K562 (cell line): ENCODE measurements at regions not wholly inside any gene's neighbourhood (a gene's known extent, or its start where the extent isn't known, plus 50 kb on each side); places are given as distances from the start of the nearest gene placed in this dataset.

Experiments used
- ATF7 ChIP-seq: fragments of 450-650 bp; IDR thresholded peaks from 2 replicates; pipeline ENCODE4 v1.7.1; 2014; ENCODE audit warnings: mild to moderate bottlenecking, moderate library complexity
- ID3 ChIP-seq, 2 experiments: fragments of 250-450 bp in 1 of 2; fragments of 450-650 bp in 1 of 2; sonication (Bioruptor Pico) in 1 of 2; IDR thresholded peaks; 2 replicates each; pipeline versions ENCODE4 v1.6.1 to v1.8.0; 2016 to 2021; ENCODE audit warnings: mild to moderate bottlenecking in 2 of 2, moderate library complexity in 2 of 2, missing compliant biosample characterization in 1 of 2, missing genetic modification characterization in 1 of 2
- IRF1 ChIP-seq: sonication (generic); formaldehyde crosslinking; IDR thresholded peaks from 2 replicates; pipeline ENCODE4 v1.8.0; 2022; ENCODE audit warnings: missing genetic modification reagents, mild to moderate bottlenecking, borderline replicate concordance
- KDM5B ChIP-seq: fragments of 200-600 bp; sonication (generic); IDR thresholded peaks from 2 replicates; pipeline ENCODE4 v1.6.1; 2012; ENCODE audit warnings: low read depth, mild to moderate bottlenecking, moderate library complexity, low read length, control low read depth, inconsistent platforms; ENCODE audit not compliant: insufficient replicate concordance
- NFIX ChIP-seq: fragments of 250-450 bp; sonication (Bioruptor Pico); IDR thresholded peaks from 2 replicates; pipeline ENCODE4 v1.4.0; 2020; ENCODE audit warnings: low read depth, mild to moderate bottlenecking, moderate library complexity
- NFRKB ChIP-seq: fragments of 450-650 bp; IDR thresholded peaks from 2 replicates; pipeline ENCODE4 v1.6.1; 2016; ENCODE audit warnings: low read depth
- NRF1 ChIP-seq, 2 experiments: fragments of 450-650 bp; IDR thresholded peaks in 1 of 2; conservative IDR thresholded peaks in 1 of 2; 2 replicates each; pipeline ENCODE4 v1.6.1; 2014; ENCODE audit warnings: mild to moderate bottlenecking in 2 of 2
- PRPF4 ChIP-seq: fragments of 200-400 bp; formaldehyde crosslinking; IDR thresholded peaks from one replicate; pipeline ENCODE4 v1.6.1; 2017; ENCODE audit warnings: low read length, low read depth, mild to moderate bottlenecking; ENCODE audit not compliant: insufficient read depth, poor library complexity, severe bottlenecking
- PURB ChIP-seq: sonication (generic); formaldehyde crosslinking; IDR thresholded peaks from 2 replicates; pipeline ENCODE4 v1.9.0; 2021; ENCODE audit warnings: low read depth, mild to moderate bottlenecking, missing genetic modification reagents
- RNF219 ChIP-seq: fragments of 250-450 bp; sonication (Bioruptor Pico); IDR thresholded peaks from 2 replicates; pipeline ENCODE4 v1.5.0; 2022; ENCODE audit warnings: mild to moderate bottlenecking
- SAFB ChIP-seq: fragments of 200-400 bp; formaldehyde crosslinking; IDR thresholded peaks from 2 replicates; pipeline ENCODE4 v1.6.1; 2017; ENCODE audit warnings: low read depth, low read length, borderline replicate concordance
- SRSF1 ChIP-seq: fragments of 200-400 bp; formaldehyde crosslinking; IDR thresholded peaks from 2 replicates; pipeline ENCODE4 v1.6.1; 2017; ENCODE audit warnings: mild to moderate bottlenecking, low read depth, low read length, moderate library complexity
- ZBTB26 ChIP-seq: fragments of 450-650 bp; formaldehyde crosslinking; IDR thresholded peaks from 2 replicates; pipeline ENCODE4 v1.4.0; 2022; ENCODE audit warnings: missing genetic modification characterization
- ZNF146 ChIP-seq: IDR thresholded peaks from one replicate; pipeline ENCODE4 v1.6.1; 2018; ENCODE audit warnings: missing compliant biosample characterization; ENCODE audit not compliant: unreplicated experiment
- ZNF197 ChIP-seq: fragments of 200-800 bp; sonication (Bioruptor generic); IDR thresholded peaks from 2 replicates; pipeline ENCODE4 v1.6.1; 2016; ENCODE audit warnings: low read depth, missing genetic modification characterization, missing compliant biosample characterization
- ZNF592 ChIP-seq: fragments of 450-650 bp; IDR thresholded peaks from 2 replicates; pipeline ENCODE4 v1.6.1; 2017; ENCODE audit warnings: antibody characterized with exemption, mild to moderate bottlenecking
- ZNF707 ChIP-seq: fragments of 250-450 bp; sonication (Bioruptor Pico); conservative IDR thresholded peaks from 2 replicates; pipeline ENCODE4 v1.8.0; 2022; ENCODE audit warnings: inconsistent platforms, mild to moderate bottlenecking, moderate library complexity

- TF ChIP-seq ZBTB26 (no peak), PURB (no peak), ZNF592 (0 out of 2 replicates have a peak, but pooled peaks have one; percentile 37), SRSF1 (no peak), ZNF197 (CRISPR knock-in tag) (no peak), NFRKB (no peak), IRF1 (CRISPR knock-in tag) (no peak), ZNF146 (CRISPR knock-in tag) (no peak), ATF7 (peak; percentile 37; the same call in 1 of the 2 replicates), ID3 (CRISPR knock-in tag; IDR thresholded peaks at IDR 0.05) (no peak), ID3 (tag; IDR thresholded peaks at IDR 0.05) (no peak), NRF1 (conservative IDR thresholded peaks at IDR 0.05 in 1 of 2, IDR thresholded peaks at IDR 0.05 in 1 of 2) (peak; percentile 75 to 77), PRPF4 (no peak), SAFB (no peak), RNF219 (CRISPR knock-in tag) (no peak), ZNF707 (CRISPR knock-in tag) (no peak), KDM5B (peak; percentile 19), NFIX (CRISPR knock-in tag) (no peak)
Measured at GRCh38 chr16:85460252-85461021, 152.7 kb upstream of the GSE1 start (continued).
